HepG2 (cell line): ENCODE measurements at regions not wholly inside any gene's neighbourhood (a gene's known extent, or its start where the extent isn't known, plus 50 kb on each side); places are given as distances from the start of the nearest gene placed in this dataset.

Experiments used
- CBFB ChIP-seq: sonication (generic); formaldehyde crosslinking; IDR thresholded peaks from 2 replicates; pipeline ENCODE4 v1.4.0; 2020; ENCODE audit warnings: missing genetic modification reagents
- CREM ChIP-seq, 2 experiments: sonication (generic) in 1 of 2; formaldehyde crosslinking in 1 of 2; IDR thresholded peaks; 2 replicates each; pipeline versions ENCODE4 v1.4.0 to v1.6.1; 2016 to 2020; ENCODE audit warnings: antibody characterized with exemption in 1 of 2, mild to moderate bottlenecking in 1 of 2, missing genetic modification reagents in 1 of 2
- CTCF ChIP-seq: sonication (generic); formaldehyde crosslinking; IDR thresholded peaks from 2 replicates; pipeline ENCODE4 v1.5.0; 2020; ENCODE audit warnings: mild to moderate bottlenecking, missing genetic modification reagents, moderate library complexity
- EZH2 ChIP-seq: conservative IDR thresholded peaks from 2 replicates; pipeline ENCODE4 v1.6.1; 2012; ENCODE audit warnings: mild to moderate bottlenecking, low read depth, low read length, moderate library complexity
- GATAD2A ChIP-seq: IDR thresholded peaks from 2 replicates; pipeline ENCODE4 v1.6.1; 2016
- RBM22 ChIP-seq: fragments of 200-400 bp; formaldehyde crosslinking; optimal IDR thresholded peaks from 2 replicates; pipeline ENCODE3; 2017; ENCODE audit warnings: mild to moderate bottlenecking, low read length, moderate library complexity
- THAP11 ChIP-seq: IDR thresholded peaks from 2 replicates; pipeline ENCODE4 v1.6.1; 2016; ENCODE audit warnings: missing biosample characterization, missing genetic modification reagents
- ZNF20 ChIP-seq: sonication (generic); formaldehyde crosslinking; IDR thresholded peaks from 2 replicates; pipeline ENCODE4 v1.4.0; 2020; ENCODE audit warnings: mild to moderate bottlenecking, moderate library complexity, missing genetic modification reagents
- ZNF670 ChIP-seq: sonication (generic); formaldehyde crosslinking; IDR thresholded peaks from 2 replicates; pipeline ENCODE4 v1.8.0; 2022; ENCODE audit warnings: mild to moderate bottlenecking, missing genetic modification reagents, borderline replicate concordance
- ZNF777 ChIP-seq: sonication (generic); formaldehyde crosslinking; IDR thresholded peaks from 2 replicates; pipeline ENCODE4 v1.4.0; 2020; ENCODE audit warnings: missing genetic modification reagents
- ZNF782 ChIP-seq: sonication (generic); formaldehyde crosslinking; IDR thresholded peaks from 2 replicates; pipeline ENCODE4 v1.4.0; 2020; ENCODE audit warnings: missing genetic modification reagents, mild to moderate bottlenecking, borderline replicate concordance

- no peak for TF ChIP-seq ZNF782 (CRISPR knock-in tag)
- TF ChIP-seq CTCF (CRISPR knock-in tag) = no peak
- no peak for TF ChIP-seq GATAD2A (CRISPR knock-in tag)
- TF ChIP-seq ZNF20 (CRISPR knock-in tag) = no peak
- no peak for TF ChIP-seq CBFB (CRISPR knock-in tag)
- no peak for TF ChIP-seq ZNF670 (CRISPR knock-in tag)
- TF ChIP-seq CREM (IDR thresholded peaks at IDR 0.05) = no peak
- TF ChIP-seq CREM (CRISPR knock-in tag; IDR thresholded peaks at IDR 0.05) = no peak
- no peak for TF ChIP-seq RBM22
- no peak for TF ChIP-seq ZNF777 (CRISPR knock-in tag)
- TF ChIP-seq THAP11 (CRISPR knock-in tag) = no peak
- no peak for TF ChIP-seq EZH2
These were observed 957.1 kb downstream of the PCDH18 start for GRCh38 chr4:136575146-136575545.
